PC-9 (cell line): ENCODE measurements at regions not wholly inside any gene's neighbourhood (a gene's known extent, or its start where the extent isn't known, plus 50 kb on each side); places are given as distances from the start of the nearest gene placed in this dataset.
A peak's percentile ranks its signal among the peaks of the same experiment; 100 is the strongest.
"Not testable (repeated sequence)": the region's sequence is repeated elsewhere in the genome, so short reads cannot be mapped to it uniquely, and the experiment has no call there.

Experiments used
- BruUV-seq: library from RNA; stranded (reverse); fragments of 400-500 nt; replicated peaks from 2 replicates; lab custom pipeline; 2021; lab: Mats Ljungman, UMichigan
- CTCF ChIA-PET: fragments of 300-600 bp; sonication (Branson Sonifier 250); formaldehyde crosslinking; loops from one replicate; lab custom pipeline; 2022; ENCODE audit warnings: antibody characterized with exemption; lab: Charles Lee
- POLR2A ChIA-PET: fragments of 300-600 bp; sonication (Branson Sonifier 250); formaldehyde crosslinking; loops from one replicate; lab custom pipeline; 2022; ENCODE audit warnings: antibody characterized with exemption; ENCODE audit not compliant: unreplicated experiment; lab: Charles Lee
- DNase-seq, 2 experiments: peaks; one replicate each; pipeline versions ENCODE4 v3.0.0 to v3.0.0-alpha.2; 2015 to 2022; ENCODE audit warnings: mixed read lengths in 1 of 2
- H2AFZ ChIP-seq: fragments of 200-600 bp; sonication (generic); 2 replicates; pipeline ENCODE4 v1.8.1; 2017; ENCODE audit warnings: antibody characterized with exemption
- H3F3A ChIP-seq: fragments of 200-600 bp; sonication (generic); 2 replicates; pipeline ENCODE4 v1.8.1; 2017; ENCODE audit warnings: antibody characterized with exemption, mild to moderate bottlenecking, low read depth; ENCODE audit not compliant: insufficient read depth
- H3K27ac ChIP-seq: fragments of 200-600 bp; sonication (generic); 2 replicates; pipeline ENCODE4 v1.6.1; 2016; ENCODE audit warnings: mixed run types
- H3K27me3 ChIP-seq: fragments of 200-600 bp; sonication (generic); 2 replicates; pipeline ENCODE4 v1.6.1; 2016; ENCODE audit warnings: low read depth, mixed run types; ENCODE audit not compliant: insufficient read depth
- H3K36me3 ChIP-seq: fragments of 200-600 bp; sonication (generic); 2 replicates; pipeline ENCODE4 v1.6.1; 2016; ENCODE audit warnings: low read depth, mixed run types
- H3K4me1 ChIP-seq: fragments of 200-600 bp; sonication (generic); replicated peaks from 2 replicates; pipeline ENCODE4 v1.6.1; 2016; ENCODE audit warnings: mixed run types; ENCODE audit not compliant: insufficient read depth
- H3K4me2 ChIP-seq: fragments of 200-600 bp; sonication (generic); 2 replicates; pipeline ENCODE4 v1.6.1; 2017; ENCODE audit warnings: mixed run types
- H3K4me3 ChIP-seq: fragments of 200-600 bp; sonication (generic); 2 replicates; pipeline ENCODE4 v1.6.1; 2016; ENCODE audit warnings: mixed run types
- H3K79me2 ChIP-seq: fragments of 200-600 bp; sonication (generic); 2 replicates; pipeline ENCODE4 v1.6.1; 2017; ENCODE audit warnings: low read depth, mixed run types
- H3K9me2 ChIP-seq: fragments of 200-600 bp; sonication (generic); 2 replicates; pipeline ENCODE4 v1.8.1; 2017; ENCODE audit warnings: mild to moderate bottlenecking; ENCODE audit not compliant: insufficient read depth
- H3K9me3 ChIP-seq: fragments of 200-600 bp; sonication (generic); 2 replicates; pipeline ENCODE4 v1.8.1; 2016; ENCODE audit warnings: low read depth; ENCODE audit not compliant: insufficient read depth
- H4K20me1 ChIP-seq: fragments of 200-600 bp; sonication (generic); 2 replicates; pipeline ENCODE4 v1.8.1; 2017; ENCODE audit not compliant: insufficient read depth
- EZH2 ChIP-seq: fragments of 200-600 bp; sonication (generic); IDR thresholded peaks from 2 replicates; pipeline ENCODE4 v1.8.0; 2017; ENCODE audit warnings: antibody characterized with exemption, low read depth
- intact Hi-C: fragments of 100-400 bp; cut with micrococcal nuclease; formaldehyde crosslinking; loops from one replicate; pipeline ENCODE4 v1.10.0; 2022; ENCODE audit not compliant: unreplicated experiment
- TF ChIP-seq, protein P1 (sequence below): fragments of 200-600 bp; sonication (generic); conservative IDR thresholded peaks from 2 replicates; pipeline ENCODE4 v1.6.1; 2017; ENCODE audit warnings: mixed run types, antibody characterized with exemption, mild to moderate bottlenecking, moderate library complexity

DNA sequence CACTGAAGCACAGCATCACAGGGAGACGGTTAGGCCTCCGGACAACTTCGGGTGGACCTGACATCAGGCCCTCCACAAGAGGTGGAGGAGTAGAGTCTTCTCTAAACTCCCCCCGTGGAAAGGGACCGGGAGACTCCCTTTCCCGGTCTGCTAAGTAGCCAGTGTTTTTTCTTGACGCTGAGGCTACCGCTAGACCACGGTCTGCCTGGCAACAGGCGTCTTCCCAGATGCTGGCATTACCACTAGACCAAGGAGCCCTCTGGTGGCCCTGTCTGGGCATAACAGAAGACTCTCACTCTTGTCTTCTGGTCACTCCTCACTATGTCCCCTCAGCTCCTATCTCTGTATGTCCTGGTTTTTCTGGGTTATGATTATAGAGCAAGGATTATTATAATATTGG lies 401.5 kb upstream of the MAGEC2 start:
- H4K20me1 ChIP-seq, CTCF ChIA-PET, H2AFZ ChIP-seq, H3K9me3 ChIP-seq, H3K4me2 ChIP-seq, POLR2A ChIA-PET, H3K27me3 ChIP-seq, H3K27ac ChIP-seq, H3K4me1 ChIP-seq, H3K36me3 ChIP-seq, BruUV-seq, H3K4me3 ChIP-seq, H3K9me2 ChIP-seq, H3K79me2 ChIP-seq, H3F3A ChIP-seq: not testable (repeated sequence)
- DNase-seq, result peak in 1 of 2 experiments; percentile 28
- intact Hi-C loops, result loop anchor here (5.0 kb wide), 1 partner anchor 1839 kb away; no protein-coding TSS in a partner anchor
- TF ChIP-seq, protein P1, sequence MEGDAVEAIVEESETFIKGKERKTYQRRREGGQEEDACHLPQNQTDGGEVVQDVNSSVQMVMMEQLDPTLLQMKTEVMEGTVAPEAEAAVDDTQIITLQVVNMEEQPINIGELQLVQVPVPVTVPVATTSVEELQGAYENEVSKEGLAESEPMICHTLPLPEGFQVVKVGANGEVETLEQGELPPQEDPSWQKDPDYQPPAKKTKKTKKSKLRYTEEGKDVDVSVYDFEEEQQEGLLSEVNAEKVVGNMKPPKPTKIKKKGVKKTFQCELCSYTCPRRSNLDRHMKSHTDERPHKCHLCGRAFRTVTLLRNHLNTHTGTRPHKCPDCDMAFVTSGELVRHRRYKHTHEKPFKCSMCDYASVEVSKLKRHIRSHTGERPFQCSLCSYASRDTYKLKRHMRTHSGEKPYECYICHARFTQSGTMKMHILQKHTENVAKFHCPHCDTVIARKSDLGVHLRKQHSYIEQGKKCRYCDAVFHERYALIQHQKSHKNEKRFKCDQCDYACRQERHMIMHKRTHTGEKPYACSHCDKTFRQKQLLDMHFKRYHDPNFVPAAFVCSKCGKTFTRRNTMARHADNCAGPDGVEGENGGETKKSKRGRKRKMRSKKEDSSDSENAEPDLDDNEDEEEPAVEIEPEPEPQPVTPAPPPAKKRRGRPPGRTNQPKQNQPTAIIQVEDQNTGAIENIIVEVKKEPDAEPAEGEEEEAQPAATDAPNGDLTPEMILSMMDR, result peak; percentile 56

DNA sequence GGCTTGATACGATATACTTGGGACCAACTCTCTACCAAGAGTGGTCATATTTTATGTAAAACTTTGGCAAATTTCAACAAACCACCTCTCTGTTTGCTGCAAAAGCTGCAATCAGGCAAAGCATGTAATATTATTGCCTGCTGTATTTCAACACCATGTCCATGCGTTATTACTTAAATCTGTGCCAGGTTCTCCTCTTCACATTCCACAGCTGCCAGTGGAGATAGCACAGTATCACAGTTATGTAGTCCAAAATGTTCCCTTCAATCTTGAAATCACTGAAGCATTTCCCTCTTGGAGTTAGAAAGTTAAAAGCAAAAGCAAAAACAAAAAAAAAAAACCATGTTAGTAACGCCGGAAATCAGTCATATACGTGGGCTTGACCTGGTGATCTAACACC lies 396.7 kb upstream of the MAGEC2 start:
- CTCF ChIA-PET, result no interaction called here
- no peaks in the 10 kb centered on the region for H3F3A ChIP-seq
- H3K27me3 ChIP-seq, result peaks cover 5% of the 10 kb centered on the region; the same call in 1 of the 2 replicates
- H2AFZ ChIP-seq, result no peak overlapping the region
- no peaks in the 10 kb centered on the region for H3K9me2 ChIP-seq
- H3K4me1 ChIP-seq, result no peaks in the 10 kb centered on the region
- no peak overlapping the region for H3K4me2 ChIP-seq
- no peaks in the 10 kb centered on the region for H4K20me1 ChIP-seq
- H3K79me2 ChIP-seq, result no peaks in the 10 kb centered on the region
- H3K4me3 ChIP-seq, result no peak overlapping the region
- BruUV-seq, result no TSS peak
- POLR2A ChIA-PET, result no interaction called here
- H3K36me3 ChIP-seq, result no peaks in the 10 kb centered on the region
- no peaks in the 10 kb centered on the region for H3K9me3 ChIP-seq
- no peak for DNase-seq
- no peak for TF ChIP-seq EZH2
- TF ChIP-seq, protein P1, result no peak
- H3K27ac ChIP-seq, result no peak overlapping the region
- intact Hi-C loops, result no loop called here

DNA sequence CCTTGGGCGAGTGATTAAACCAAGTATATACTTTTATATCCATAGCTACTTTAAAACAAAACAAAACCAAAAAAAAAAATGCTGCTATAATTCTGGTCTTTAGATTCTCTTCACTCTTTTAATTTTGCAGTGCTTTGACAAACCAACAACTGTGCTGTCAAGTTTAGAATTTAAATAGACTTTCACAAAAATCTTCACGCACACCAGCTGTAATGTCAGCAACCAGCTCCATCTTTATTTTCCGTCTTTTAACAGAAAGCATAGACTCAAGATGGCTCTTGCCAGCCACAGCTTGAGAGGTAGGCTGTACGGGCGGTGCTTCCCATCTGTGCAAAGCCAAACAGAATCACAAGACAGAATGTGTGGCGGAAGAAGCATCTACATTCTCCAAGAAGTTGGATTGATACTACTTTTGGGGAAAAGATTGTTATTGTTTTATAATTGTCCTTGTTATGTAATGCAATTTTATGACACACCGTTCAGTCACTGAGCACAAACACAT lies 388.3 kb upstream of the MAGEC2 start:
- Histone ChIP-seq H3F3A (no peaks in the 10 kb centered on the region), H3K9me2 (no peaks in the 10 kb centered on the region), H3K36me3 (no peaks in the 10 kb centered on the region), H3K4me1 (no peaks in the 10 kb centered on the region), H3K9me3 (no peaks in the 10 kb centered on the region), H3K4me3 (no peak overlapping the region), H3K27ac (no peak overlapping the region), H3K79me2 (no peaks in the 10 kb centered on the region), H3K4me2 (no peak overlapping the region), H4K20me1 (no peaks in the 10 kb centered on the region), H2AFZ (no peak overlapping the region), H3K27me3 (peaks cover 3% of the 10 kb centered on the region; the same call in 1 of the 2 replicates)
- intact Hi-C loops, result no loop called here
- no peak for DNase-seq
- ChIA-PET POLR2A (no interaction called here), CTCF (no interaction called here)
- TF ChIP-seq EZH2, result no peak
- TF ChIP-seq, protein P1, result no peak
- BruUV-seq, result no TSS peak
